IPS-20b (cell line): ENCODE measurements at regions not wholly inside any gene's neighbourhood (a gene's known extent, or its start where the extent isn't known, plus 50 kb on each side); places are given as distances from the start of the nearest gene placed in this dataset.

Experiments used
- H3K27ac ChIP-seq: one replicate; pipeline ENCODE4 v1.5.1; 2013; ENCODE audit warnings: low read length
- H3K27me3 ChIP-seq: 2 replicates; pipeline ENCODE4 v1.6.1; 2013; ENCODE audit warnings: mild to moderate bottlenecking, low read length, inconsistent platforms; ENCODE audit not compliant: insufficient read depth
- H3K36me3 ChIP-seq: 2 replicates; pipeline ENCODE4 v1.6.1; 2013; ENCODE audit warnings: low read depth, mild to moderate bottlenecking, inconsistent platforms, low read length, moderate library complexity; ENCODE audit not compliant: insufficient read depth
- H3K4me1 ChIP-seq: 2 replicates; pipeline ENCODE4 v1.6.1; 2013; ENCODE audit warnings: mild to moderate bottlenecking, control low read depth, inconsistent platforms, low read length, moderate library complexity; ENCODE audit not compliant: insufficient read depth
- H3K4me3 ChIP-seq: 2 replicates; pipeline ENCODE4 v1.5.1; 2013; ENCODE audit warnings: mild to moderate bottlenecking, low read length, inconsistent platforms
- H3K9ac ChIP-seq: 2 replicates; pipeline ENCODE4 v1.6.1; 2013; ENCODE audit warnings: low read depth, mild to moderate bottlenecking, inconsistent platforms, low read length, moderate library complexity
- H3K9me3 ChIP-seq: 2 replicates; pipeline ENCODE4 v1.6.1; 2013; ENCODE audit warnings: mild to moderate bottlenecking, low read depth, low read length, inconsistent platforms; ENCODE audit not compliant: insufficient read depth

- no peaks in the 10 kb centered on the region for H3K27me3 ChIP-seq
- H3K4me1 ChIP-seq: no peaks in the 10 kb centered on the region
- H3K9me3 ChIP-seq: no peaks in the 10 kb centered on the region
- no peaks in the 10 kb centered on the region for H3K36me3 ChIP-seq
- H3K27ac ChIP-seq: no peak overlapping the region
- H3K9ac ChIP-seq: no peak overlapping the region
- H3K4me3 ChIP-seq: no peak overlapping the region
Measured at GRCh38 chr2:19264852-19265251, 93.6 kb downstream of the OSR1 start.

- Histone ChIP-seq H3K4me1 (no peaks in the 10 kb centered on the region), H3K36me3 (no peaks in the 10 kb centered on the region), H3K9ac (no peak overlapping the region), H3K27me3 (no peaks in the 10 kb centered on the region), H3K9me3 (no peaks in the 10 kb centered on the region), H3K4me3 (no peak overlapping the region), H3K27ac (no peak overlapping the region)
Measured at GRCh38 chr2:19262150-19262549, 96.3 kb downstream of the OSR1 start.

- H3K27me3 ChIP-seq: no peaks in the 10 kb centered on the region
- H3K9ac ChIP-seq: no peak overlapping the region
- no peaks in the 10 kb centered on the region for H3K4me1 ChIP-seq
- no peaks in the 10 kb centered on the region for H3K36me3 ChIP-seq
- no peaks in the 10 kb centered on the region for H3K9me3 ChIP-seq
- H3K27ac ChIP-seq: no peak overlapping the region
- no peak overlapping the region for H3K4me3 ChIP-seq
Measured at GRCh38 chr2:19261061-19261460, 97.4 kb downstream of the OSR1 start.

GRCh38 chr2:19256121-19256601, 102.3 kb downstream of the OSR1 start:
- no peak overlapping the region for H3K27ac ChIP-seq
- no peak overlapping the region for H3K4me3 ChIP-seq
- no peaks in the 10 kb centered on the region for H3K4me1 ChIP-seq

DNA sequence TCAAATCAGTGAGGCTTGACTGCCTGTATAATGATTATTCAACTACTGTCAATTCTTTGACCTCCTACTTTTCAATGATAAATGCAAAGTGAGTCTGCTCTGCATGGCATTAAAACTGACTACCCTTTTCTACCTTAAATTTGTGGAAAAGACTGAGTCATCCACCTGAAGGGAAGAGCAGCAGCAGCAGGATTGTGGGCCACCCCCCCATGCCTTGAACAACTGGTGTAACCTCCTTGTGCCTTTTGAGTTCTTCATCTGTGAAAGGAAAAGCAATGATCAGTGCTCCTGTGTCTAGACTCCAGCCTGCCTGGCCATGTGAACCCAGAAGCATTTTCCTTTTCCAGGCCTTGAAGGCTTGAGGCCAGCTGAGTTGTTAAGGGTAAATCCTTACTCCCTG, 102.9 kb downstream of the OSR1 start:
- no peaks in the 10 kb centered on the region for H3K4me1 ChIP-seq
- H3K36me3 ChIP-seq: no peaks in the 10 kb centered on the region
- no peak overlapping the region for H3K9ac ChIP-seq
- no peak overlapping the region for H3K4me3 ChIP-seq
- no peaks in the 10 kb centered on the region for H3K9me3 ChIP-seq
- H3K27ac ChIP-seq: no peak overlapping the region
- no peaks in the 10 kb centered on the region for H3K27me3 ChIP-seq

More at GRCh38 chr2:19256121-19256601, 102.3 kb downstream of the OSR1 start:
- no peak overlapping the region for H3K9ac ChIP-seq
- no peaks in the 10 kb centered on the region for H3K27me3 ChIP-seq
- H3K9me3 ChIP-seq: no peaks in the 10 kb centered on the region
- H3K36me3 ChIP-seq: no peaks in the 10 kb centered on the region

DNA sequence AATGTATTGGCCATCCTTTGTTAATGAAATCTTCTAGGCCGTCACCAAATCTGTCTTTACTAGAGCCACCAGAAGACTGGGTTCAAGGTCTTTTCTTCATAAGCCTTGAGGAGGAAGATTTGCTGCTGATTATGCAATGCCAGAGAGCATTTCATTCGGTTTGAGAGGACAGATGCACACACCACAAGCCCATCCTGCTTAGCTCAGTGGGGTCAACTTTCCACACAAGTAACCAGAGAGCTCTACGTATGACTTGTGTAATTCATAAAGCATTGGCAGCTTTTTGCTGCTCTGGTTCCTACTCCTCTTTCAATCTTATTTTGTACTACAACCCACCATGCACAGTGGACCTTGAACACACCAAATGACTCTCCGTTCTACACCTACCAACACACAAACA, 106.9 kb downstream of the OSR1 start:
- Histone ChIP-seq H3K4me1 (peaks cover 12% of the 10 kb centered on the region), H3K9ac (no peak overlapping the region), H3K36me3 (no peaks in the 10 kb centered on the region), H3K4me3 (no peak overlapping the region), H3K27ac (no peak overlapping the region), H3K27me3 (no peaks in the 10 kb centered on the region), H3K9me3 (no peaks in the 10 kb centered on the region)

DNA sequence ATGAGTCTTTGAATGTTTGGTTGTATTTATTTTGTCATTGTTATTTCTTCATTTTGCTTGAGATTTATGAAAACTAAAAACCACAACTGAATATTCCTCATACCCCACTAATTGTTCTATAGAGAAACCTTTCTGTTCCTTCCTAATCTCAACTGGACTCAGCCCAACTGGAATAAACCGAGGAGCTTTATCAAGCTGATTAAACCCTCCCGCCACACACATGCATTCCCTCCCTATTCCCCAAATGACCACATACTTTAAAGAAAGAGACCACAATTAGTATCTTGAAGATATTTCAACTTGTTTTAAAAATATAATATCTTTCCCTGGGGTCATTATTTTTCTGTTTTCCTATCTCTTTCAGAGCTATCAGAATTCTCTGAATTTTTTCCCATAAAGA, 107.5 kb downstream of the OSR1 start:
- no peak overlapping the region for H3K9ac ChIP-seq
- no peaks in the 10 kb centered on the region for H3K9me3 ChIP-seq
- H3K27ac ChIP-seq: no peak overlapping the region
- no peaks in the 10 kb centered on the region for H3K36me3 ChIP-seq
- no peak overlapping the region for H3K4me3 ChIP-seq
- peaks cover 12% of the 10 kb centered on the region for H3K4me1 ChIP-seq
- H3K27me3 ChIP-seq: no peaks in the 10 kb centered on the region

- no peaks in the 10 kb centered on the region for H3K9me3 ChIP-seq
- H3K9ac ChIP-seq: no peak overlapping the region
- no peaks in the 10 kb centered on the region for H3K36me3 ChIP-seq
- H3K27me3 ChIP-seq: no peaks in the 10 kb centered on the region
- H3K4me1 ChIP-seq: peaks cover 12% of the 10 kb centered on the region
- no peak overlapping the region for H3K4me3 ChIP-seq
- H3K27ac ChIP-seq: no peak overlapping the region
Measured at GRCh38 chr2:19247186-19247585, 111.2 kb downstream of the OSR1 start.

- Histone ChIP-seq H3K4me3 (no peak overlapping the region), H3K27ac (no peak overlapping the region), H3K27me3 (no peaks in the 10 kb centered on the region), H3K9me3 (no peaks in the 10 kb centered on the region), H3K9ac (no peak overlapping the region), H3K36me3 (no peaks in the 10 kb centered on the region), H3K4me1 (peaks cover 12% of the 10 kb centered on the region)
Measured at GRCh38 chr2:19246496-19246895, 111.9 kb downstream of the OSR1 start.

GRCh38 chr2:19244460-19245363, 113.7 kb downstream of the OSR1 start:
- Histone ChIP-seq H3K9me3 (no peaks in the 10 kb centered on the region), H3K4me1 (peaks cover 12% of the 10 kb centered on the region), H3K27ac (no peak overlapping the region), H3K9ac (no peak overlapping the region), H3K4me3 (no peak overlapping the region), H3K36me3 (no peaks in the 10 kb centered on the region), H3K27me3 (no peaks in the 10 kb centered on the region)

DNA sequence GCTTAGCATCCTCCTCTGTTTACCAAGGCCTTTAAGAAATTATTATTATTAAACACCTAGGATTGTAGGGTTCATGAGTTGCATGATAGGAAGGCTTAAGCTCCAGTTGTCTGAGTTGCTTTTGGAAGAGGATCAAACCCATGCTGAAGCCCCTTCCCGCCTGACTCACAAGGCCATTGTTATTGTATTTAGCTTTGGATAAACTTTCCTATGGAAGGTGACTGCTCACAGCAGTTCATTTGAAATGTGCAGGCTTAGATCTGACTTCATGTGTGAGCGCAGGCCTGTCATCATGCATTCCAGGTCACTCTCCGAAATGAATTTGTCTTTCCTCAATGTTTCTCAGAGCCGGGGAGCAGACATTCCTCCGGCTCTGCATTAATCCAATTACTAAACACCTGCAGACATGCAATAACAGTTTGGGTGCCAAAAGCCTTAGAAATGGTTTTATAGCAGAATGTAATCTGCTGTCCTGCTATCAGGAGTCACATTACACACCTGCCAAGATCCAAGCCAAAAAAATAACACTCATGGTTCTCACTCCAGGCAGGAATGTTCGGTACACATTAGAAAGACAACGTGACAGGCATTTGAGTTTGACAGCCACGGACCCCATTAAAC, 119.9 kb downstream of the OSR1 start:
- Histone ChIP-seq H3K4me3 (no peak overlapping the region), H3K27me3 (no peaks in the 10 kb centered on the region), H3K4me1 (no peaks in the 10 kb centered on the region), H3K36me3 (no peaks in the 10 kb centered on the region), H3K9me3 (no peaks in the 10 kb centered on the region), H3K27ac (no peak overlapping the region), H3K9ac (no peak overlapping the region)

DNA sequence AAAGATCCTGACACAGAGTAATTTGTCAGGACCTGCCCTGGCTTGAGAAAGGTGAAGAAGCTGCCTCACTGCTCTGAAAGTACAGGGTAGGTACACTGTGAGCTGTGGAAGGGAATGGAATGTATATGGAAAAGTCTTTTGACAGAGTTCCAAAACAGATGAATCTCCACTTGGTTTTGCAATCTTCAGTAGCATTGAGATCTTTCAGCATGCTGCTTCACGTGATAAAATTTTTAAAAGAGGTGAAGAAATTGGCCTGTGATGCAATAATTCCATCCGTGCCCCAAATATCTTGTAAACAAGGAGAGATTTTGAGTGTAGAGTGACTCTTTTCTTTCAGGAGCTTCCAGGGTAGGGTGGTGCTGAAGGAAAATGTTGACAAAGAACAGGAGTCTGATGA, 123.1 kb downstream of the OSR1 start:
- Histone ChIP-seq H3K27ac (no peak overlapping the region), H3K27me3 (no peaks in the 10 kb centered on the region), H3K9me3 (no peaks in the 10 kb centered on the region), H3K36me3 (no peaks in the 10 kb centered on the region), H3K4me3 (no peak overlapping the region), H3K9ac (no peak overlapping the region), H3K4me1 (no peaks in the 10 kb centered on the region)
